ENCODE measurements at regions not wholly inside any gene's neighbourhood (a gene's known extent, or its start where the extent isn't known, plus 50 kb on each side); places are given as distances from the start of the nearest gene placed in this dataset.
A peak's percentile ranks its signal among the peaks of the same experiment; 100 is the strongest.

GRCh38 chr17:79280010-79280409 is 205.4 kb downstream of the ENGASE start:
- intact Hi-C loops (cut with DNase I), result no loop called here
- no peaks in the 10 kb centered on the region for H3K36me3 ChIP-seq (replicated peaks in 1 of 2; ENCODE audit: insufficient read depth in 1 of 2, low read depth in 2 of 2)
- H3K4me1 ChIP-seq, result peaks cover 5% of the 10 kb centered on the region
- no peaks in the 10 kb centered on the region for H3K9me3 ChIP-seq
- H3K27me3 ChIP-seq, result no peaks in the 10 kb centered on the region
- no peak for ATAC-seq
- no peak overlapping the region for H3K27ac ChIP-seq
- 73 to 81% methylated on average over 8 of the region's 8 CpGs for whole genome bisulfite sequencing, 2 donors
- no peak for DNase-seq
- TF ChIP-seq POLR2A (IDR thresholded peaks at IDR 0.05), result no peak
- no peak for TF ChIP-seq CTCF (IDR thresholded peaks at IDR 0.05)
- no peak overlapping the region for H3K4me3 ChIP-seq

GRCh38 chr17:79279320-79279719 is 204.7 kb downstream of the ENGASE start:
- H3K36me3 ChIP-seq (replicated peaks in 1 of 2; ENCODE audit: insufficient read depth in 1 of 2, low read depth in 2 of 2), result no peaks in the 10 kb centered on the region
- no peak for ATAC-seq
- DNase-seq, result no peak
- H3K27me3 ChIP-seq, result no peaks in the 10 kb centered on the region
- H3K27ac ChIP-seq, result no peak overlapping the region
- no peak overlapping the region for H3K4me3 ChIP-seq
- 66 to 83% methylated on average over 7 to 11 of the region's 11 CpGs for WGBS, 2 donors
- intact Hi-C loops (cut with DNase I), result no loop called here
- H3K9me3 ChIP-seq, result no peaks in the 10 kb centered on the region
- TF ChIP-seq CTCF (IDR thresholded peaks at IDR 0.05), result no peak
- no peak for TF ChIP-seq POLR2A (IDR thresholded peaks at IDR 0.05)
- peaks cover 5% of the 10 kb centered on the region for H3K4me1 ChIP-seq

GRCh38 chr17:79276821-79277220 is 202.2 kb downstream of the ENGASE start:
- peak; percentile 88 for ATAC-seq
- H3K27me3 ChIP-seq, result peaks cover 0 to 8% of the 10 kb centered on the region in 2 donors

GRCh38 chr17:79273660-79274059 is 199.0 kb downstream of the ENGASE start:
- 10 to 18% methylated on average over 2 to 8 of the region's 8 CpGs for WGBS, 2 donors
- TF ChIP-seq CTCF (IDR thresholded peaks at IDR 0.05), result no peak
- TF ChIP-seq POLR2A (IDR thresholded peaks at IDR 0.05), result no peak
- DNase-seq (peak in 2 of 4 donors; percentile 24 to 31), ATAC-seq (no peak)
- Histone ChIP-seq H3K27ac (no peak overlapping the region), H3K36me3 (replicated peaks in 1 of 2; ENCODE audit: insufficient read depth in 1 of 2, low read depth in 2 of 2) (no peaks in the 10 kb centered on the region), H3K27me3 (peaks cover 0 to 8% of the 10 kb centered on the region in 2 donors), H3K4me1 (peaks cover 12% of the 10 kb centered on the region), H3K4me3 (no peak overlapping the region), H3K9me3 (no peaks in the 10 kb centered on the region)
- intact Hi-C loops (cut with DNase I), result no loop called here

More at GRCh38 chr17:79276821-79277220, 202.2 kb downstream of the ENGASE start:
- TF ChIP-seq CTCF (IDR thresholded peaks at IDR 0.05) (no peak), POLR2A (IDR thresholded peaks at IDR 0.05) (no peak)
- H3K4me3 ChIP-seq, result no peak overlapping the region
- intact Hi-C loops (cut with DNase I), result no loop called here
- no peak overlapping the region for H3K27ac ChIP-seq
- no peaks in the 10 kb centered on the region for H3K36me3 ChIP-seq (replicated peaks in 1 of 2; ENCODE audit: insufficient read depth in 1 of 2, low read depth in 2 of 2)
- peak; percentile 81 to 89 (median 87) for DNase-seq
- WGBS, 2 donors, result 0 to 36% methylated on average over 2 to 3 of the region's 3 CpGs
- no peaks in the 10 kb centered on the region for H3K9me3 ChIP-seq
- H3K4me1 ChIP-seq, result peaks cover 12% of the 10 kb centered on the region

GRCh38 chr17:79272666-79273219 is 198.1 kb downstream of the ENGASE start:
- Histone ChIP-seq H3K27ac (no peak overlapping the region), H3K4me1 (peaks cover 12% of the 10 kb centered on the region), H3K36me3 (replicated peaks in 1 of 2; ENCODE audit: insufficient read depth in 1 of 2, low read depth in 2 of 2) (no peaks in the 10 kb centered on the region), H3K9me3 (no peaks in the 10 kb centered on the region), H3K4me3 (no peak overlapping the region), H3K27me3 (peaks cover 0 to 8% of the 10 kb centered on the region in 2 donors)
- ATAC-seq, result no peak
- TF ChIP-seq POLR2A (IDR thresholded peaks at IDR 0.05) (no peak), CTCF (IDR thresholded peaks at IDR 0.05) (peak in 3 of 7 experiments; percentile 8 to 21 (median 12))
- intact Hi-C loops (cut with DNase I), result no loop called here
- 21 to 30% methylated on average over 3 to 9 of the region's 9 CpGs for WGBS, 2 donors
- peak; percentile 34 to 66 (median 46) for DNase-seq

All from body of pancreas (tissue), 4 donors.